H9 (cell line): ENCODE measurements at regions not wholly inside any gene's neighbourhood (a gene's known extent, or its start where the extent isn't known, plus 50 kb on each side); places are given as distances from the start of the nearest gene placed in this dataset.

Experiments used
- DNase-seq: peaks from one replicate; pipeline ENCODE4 v3.0.0-alpha.2; 2017
- H2AFZ ChIP-seq: one replicate; pipeline ENCODE4 v1.6.1; 2013; ENCODE audit warnings: mild to moderate bottlenecking, low read length, control low read depth, moderate library complexity
- H2AK5ac ChIP-seq: 2 replicates; pipeline ENCODE4 v1.6.1; 2013; ENCODE audit warnings: low read length, control low read depth, mixed read lengths; ENCODE audit not compliant: insufficient read length
- H2BK120ac ChIP-seq: one replicate; pipeline ENCODE4 v1.6.1; 2013; ENCODE audit warnings: low read depth, mild to moderate bottlenecking, low read length, control low read depth, inconsistent platforms; ENCODE audit not compliant: poor library complexity, severe bottlenecking
- H2BK12ac ChIP-seq: 2 replicates; pipeline ENCODE4 v1.6.1; 2013; ENCODE audit warnings: low read length, control low read depth, mixed read lengths, low read depth; ENCODE audit not compliant: insufficient read length
- H2BK15ac ChIP-seq: 2 replicates; pipeline ENCODE4 v1.6.1; 2013; ENCODE audit warnings: low read depth, low read length, control low read depth
- H2BK20ac ChIP-seq: one replicate; pipeline ENCODE4 v1.6.1; 2013; ENCODE audit warnings: low read depth, mild to moderate bottlenecking, low read length, control low read depth, inconsistent platforms; ENCODE audit not compliant: poor library complexity, severe bottlenecking
- H2BK5ac ChIP-seq: 2 replicates; pipeline ENCODE4 v1.6.1; 2013; ENCODE audit warnings: low read length, control low read depth, mixed read lengths; ENCODE audit not compliant: insufficient read length
- H3K14ac ChIP-seq: 2 replicates; pipeline ENCODE4 v1.6.1; 2013; ENCODE audit warnings: low read length, control low read depth; ENCODE audit not compliant: insufficient read depth
- H3K18ac ChIP-seq: 2 replicates; pipeline ENCODE4 v1.6.1; 2013; ENCODE audit warnings: low read depth, mild to moderate bottlenecking, mixed read lengths, low read length, control low read depth; ENCODE audit not compliant: insufficient read length
- H3K23ac ChIP-seq: 2 replicates; pipeline ENCODE4 v1.6.1; 2013; ENCODE audit warnings: low read length, control low read depth, mixed read lengths, low read depth; ENCODE audit not compliant: insufficient read length
- H3K23me2 ChIP-seq: 2 replicates; pipeline ENCODE4 v1.6.1; 2013; ENCODE audit warnings: low read depth, mild to moderate bottlenecking, mixed read lengths, low read length, control low read depth; ENCODE audit not compliant: insufficient read length, poor library complexity, severe bottlenecking
- H3K27ac ChIP-seq: 2 replicates; pipeline ENCODE4 v1.5.1; 2013; ENCODE audit warnings: low read length, control low read depth, mixed read lengths, low read depth; ENCODE audit not compliant: insufficient read length
- H3K27me3 ChIP-seq: 2 replicates; pipeline ENCODE4 v1.6.1; 2013; ENCODE audit warnings: low read length, control low read depth, inconsistent platforms; ENCODE audit not compliant: insufficient read depth
- H3K4ac ChIP-seq: 2 replicates; pipeline ENCODE4 v1.6.1; 2013; ENCODE audit warnings: low read depth, mild to moderate bottlenecking, control low read depth, inconsistent platforms, low read length, moderate library complexity
- H3K4me1 ChIP-seq: 2 replicates; pipeline ENCODE4 v1.6.1; 2013; ENCODE audit warnings: low read length, control low read depth, inconsistent platforms; ENCODE audit not compliant: insufficient read depth
- H3K4me2 ChIP-seq: 2 replicates; pipeline ENCODE4 v1.6.1; 2013; ENCODE audit warnings: low read length, control low read depth, mixed read lengths; ENCODE audit not compliant: insufficient read length, insufficient read depth
- H3K56ac ChIP-seq: 2 replicates; pipeline ENCODE4 v1.6.1; 2013; ENCODE audit warnings: low read depth, mild to moderate bottlenecking, mixed read lengths, low read length, control low read depth; ENCODE audit not compliant: insufficient read length
- H3K79me1 ChIP-seq: 2 replicates; pipeline ENCODE4 v1.6.1; 2013; ENCODE audit warnings: low read depth, mild to moderate bottlenecking, moderate library complexity, low read length, control low read depth, inconsistent platforms; ENCODE audit not compliant: insufficient read depth, poor library complexity, severe bottlenecking
- H3K79me2 ChIP-seq: 2 replicates; pipeline ENCODE4 v1.6.1; 2013; ENCODE audit warnings: low read length, control low read depth, inconsistent platforms; ENCODE audit not compliant: insufficient read depth
- H3K9ac ChIP-seq: 2 replicates; pipeline ENCODE4 v1.6.1; 2013; ENCODE audit warnings: low read length, control low read depth, mixed read lengths; ENCODE audit not compliant: insufficient read length; ENCODE audit errors: extremely low read depth
- H3K9me3 ChIP-seq: one replicate; pipeline ENCODE4 v1.6.1; 2013; ENCODE audit warnings: low read depth, low read length, inconsistent platforms; ENCODE audit not compliant: control insufficient read depth
- H3T11ph ChIP-seq: one replicate; pipeline ENCODE4 v1.6.1; 2013; ENCODE audit warnings: mild to moderate bottlenecking, low read length, control low read depth, inconsistent platforms
- H4K20me1 ChIP-seq: one replicate; pipeline ENCODE4 v1.6.1; 2013; ENCODE audit not compliant: control insufficient read depth, insufficient read length, insufficient read depth
- H4K5ac ChIP-seq: 2 replicates; pipeline ENCODE4 v1.6.1; 2013; ENCODE audit warnings: low read depth, mild to moderate bottlenecking, mixed read lengths, low read length, control low read depth; ENCODE audit not compliant: insufficient read length
- H4K8ac ChIP-seq: replicated peaks from 2 replicates; pipeline ENCODE4 v1.6.1; 2013; ENCODE audit warnings: low read length, control low read depth, mixed read lengths, low read depth; ENCODE audit not compliant: insufficient read length
- H4K91ac ChIP-seq: 2 replicates; pipeline ENCODE4 v1.6.1; 2013; ENCODE audit warnings: low read depth, mild to moderate bottlenecking, moderate library complexity, mixed read lengths, low read length, control low read depth; ENCODE audit not compliant: insufficient read length
- H3K27ac Mint-ChIP-seq, 3 experiments: 2 replicates in 2 of 3; 3 replicates in 1 of 3; pipeline ENCODE4 v1.8.0; 2020 to 2021; ENCODE audit warnings: mixed read lengths in 3 of 3, mild to moderate bottlenecking in 1 of 3, moderate library complexity in 1 of 3
- H3K27me3 Mint-ChIP-seq: 2 replicates; pipeline ENCODE4 v1.8.0; 2021; ENCODE audit warnings: low read depth, mild to moderate bottlenecking, moderate library complexity, mixed read lengths
- H3K36me3 Mint-ChIP-seq, 3 experiments: 2 replicates in 2 of 3; 3 replicates in 1 of 3; pipeline ENCODE4 v1.8.0; 2020 to 2021; ENCODE audit warnings: low read depth in 3 of 3, mixed read lengths in 3 of 3; ENCODE audit not compliant: insufficient read depth in 1 of 3
- H3K4me1 Mint-ChIP-seq, 2 experiments: 2 replicates each; pipeline ENCODE4 v1.8.0; 2020; ENCODE audit warnings: mixed read lengths in 2 of 2
- H3K4me3 Mint-ChIP-seq, 2 experiments: 2 replicates in 1 of 2; 3 replicates in 1 of 2; pipeline ENCODE4 v1.8.0; 2020 to 2021; ENCODE audit warnings: mild to moderate bottlenecking in 2 of 2, mixed read lengths in 2 of 2, moderate library complexity in 1 of 2
- H3K9me3 Mint-ChIP-seq, 2 experiments: 2 replicates in 1 of 2; 3 replicates in 1 of 2; pipeline ENCODE4 v1.8.0; 2020; ENCODE audit warnings: mild to moderate bottlenecking in 2 of 2, mixed read lengths in 2 of 2, moderate library complexity in 1 of 2
- WGBS: extraction: QIAGEN DNeasy Blood & Tissue Kit; methylation state at CpG from one replicate; pipeline ENCODE4 v1.1.7; 2013; ENCODE audit warnings: missing lambda C conversion rate, low lambda C conversion rate, mixed read lengths; ENCODE audit not compliant: insufficient read length; ENCODE audit errors: extremely low coverage; 5-methylcytosine and 5-hydroxymethylcytosine counted together
- TF ChIP-seq, protein P1 (sequence below): fragments of 200-600 bp; sonication (generic); conservative IDR thresholded peaks from 3 replicates; pipeline ENCODE4 v1.8.0; 2021; ENCODE audit warnings: antibody characterized with exemption, mild to moderate bottlenecking

DNA sequence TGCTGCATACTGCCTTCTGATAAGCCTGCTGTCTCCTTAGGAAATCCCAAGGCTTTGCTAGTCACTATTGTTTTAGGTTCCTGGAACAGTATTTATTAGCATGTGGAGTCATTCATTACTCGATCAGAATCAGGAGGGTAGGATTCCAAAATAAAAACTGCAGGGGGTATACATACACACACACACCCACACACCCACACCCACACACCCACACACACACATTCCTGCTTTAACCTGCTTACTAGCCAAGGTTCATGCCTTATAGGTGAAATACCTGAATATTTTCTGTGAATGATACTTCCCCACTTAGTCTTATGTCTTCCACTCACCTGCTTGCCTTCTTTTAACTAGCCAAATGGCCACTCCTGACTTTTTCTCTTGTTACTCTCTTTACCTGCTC is 325.1 kb downstream of the ADGRL2 start:
- Histone ChIP-seq H3K14ac (no peak overlapping the region), H3K23me2 (no peaks in the 10 kb centered on the region), H2BK15ac (no peak overlapping the region), H4K8ac (no peak overlapping the region), H3K79me2 (no peaks in the 10 kb centered on the region), H4K91ac (no peak overlapping the region), H3K4ac (no peak overlapping the region), H2BK20ac (no peak overlapping the region), H3K18ac (no peak overlapping the region), H3K27ac (no peak overlapping the region), H3K27me3 (no peaks in the 10 kb centered on the region), H2BK120ac (no peak overlapping the region), H3K9ac (no peak overlapping the region), H4K5ac (no peak overlapping the region), H3K4me1 (no peaks in the 10 kb centered on the region; the same call in 1 of the 2 replicates), H2BK12ac (no peak overlapping the region), H3T11ph (no peak overlapping the region), H3K23ac (no peak overlapping the region), H4K20me1 (no peaks in the 10 kb centered on the region), H2BK5ac (no peak overlapping the region), H2AFZ (no peak overlapping the region), H3K9me3 (no peaks in the 10 kb centered on the region), H3K4me2 (no peak overlapping the region), H3K56ac (no peak overlapping the region), H3K79me1 (no peaks in the 10 kb centered on the region), H2AK5ac (no peak overlapping the region)
- no peak for DNase-seq
- H3K27me3 Mint-ChIP-seq: no peaks in the 10 kb centered on the region
- H3K36me3 Mint-ChIP-seq: no peaks in the 10 kb centered on the region
- TF ChIP-seq, protein P1, sequence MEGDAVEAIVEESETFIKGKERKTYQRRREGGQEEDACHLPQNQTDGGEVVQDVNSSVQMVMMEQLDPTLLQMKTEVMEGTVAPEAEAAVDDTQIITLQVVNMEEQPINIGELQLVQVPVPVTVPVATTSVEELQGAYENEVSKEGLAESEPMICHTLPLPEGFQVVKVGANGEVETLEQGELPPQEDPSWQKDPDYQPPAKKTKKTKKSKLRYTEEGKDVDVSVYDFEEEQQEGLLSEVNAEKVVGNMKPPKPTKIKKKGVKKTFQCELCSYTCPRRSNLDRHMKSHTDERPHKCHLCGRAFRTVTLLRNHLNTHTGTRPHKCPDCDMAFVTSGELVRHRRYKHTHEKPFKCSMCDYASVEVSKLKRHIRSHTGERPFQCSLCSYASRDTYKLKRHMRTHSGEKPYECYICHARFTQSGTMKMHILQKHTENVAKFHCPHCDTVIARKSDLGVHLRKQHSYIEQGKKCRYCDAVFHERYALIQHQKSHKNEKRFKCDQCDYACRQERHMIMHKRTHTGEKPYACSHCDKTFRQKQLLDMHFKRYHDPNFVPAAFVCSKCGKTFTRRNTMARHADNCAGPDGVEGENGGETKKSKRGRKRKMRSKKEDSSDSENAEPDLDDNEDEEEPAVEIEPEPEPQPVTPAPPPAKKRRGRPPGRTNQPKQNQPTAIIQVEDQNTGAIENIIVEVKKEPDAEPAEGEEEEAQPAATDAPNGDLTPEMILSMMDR: no peak
- no peak overlapping the region for H3K27ac Mint-ChIP-seq
- H3K4me3 Mint-ChIP-seq: no peak overlapping the region
- H3K9me3 Mint-ChIP-seq: no peaks in the 10 kb centered on the region
- H3K4me1 Mint-ChIP-seq: peaks cover 17 to 21% of the 10 kb centered on the region in 2 experiments
- no CpG with 5 or more reads among the region's 1 CpG for WGBS
